Fibroblast of peridontal ligament (primary cell): ENCODE measurements at regions not wholly inside any gene's neighbourhood (a gene's known extent, or its start where the extent isn't known, plus 50 kb on each side); places are given as distances from the start of the nearest gene placed in this dataset.

Source experiments
- DNase-seq: peaks from one replicate; pipeline ENCODE4 v3.0.0-alpha.2; 2010; ENCODE audit errors: extremely low read depth

DNA sequence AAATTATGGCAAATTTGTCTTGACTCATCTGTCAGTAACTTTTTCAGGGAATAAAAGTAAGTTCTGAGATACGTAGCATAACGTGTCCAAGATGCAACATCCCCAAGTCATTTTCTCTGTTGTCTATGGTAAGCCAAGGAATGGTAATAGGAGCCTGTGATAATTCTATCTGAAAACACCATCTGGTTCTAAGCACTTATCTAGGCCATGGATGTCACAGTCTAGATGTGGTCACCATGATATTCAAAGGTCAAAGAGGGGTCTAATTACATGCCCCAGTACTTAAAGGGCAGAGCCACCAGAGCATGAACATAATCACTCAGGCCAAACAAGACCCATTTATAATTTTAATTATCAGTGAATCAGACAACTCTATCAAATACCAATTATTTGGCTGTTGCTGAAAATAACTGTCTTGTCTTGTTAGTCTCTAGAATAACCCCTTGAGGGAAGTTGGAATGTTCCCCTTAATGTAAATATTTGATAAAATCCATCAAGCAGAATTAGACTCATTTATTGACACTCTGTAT, 225.1 kb upstream of the MPPED2 start:
- DNase-seq, result no peak

DNA sequence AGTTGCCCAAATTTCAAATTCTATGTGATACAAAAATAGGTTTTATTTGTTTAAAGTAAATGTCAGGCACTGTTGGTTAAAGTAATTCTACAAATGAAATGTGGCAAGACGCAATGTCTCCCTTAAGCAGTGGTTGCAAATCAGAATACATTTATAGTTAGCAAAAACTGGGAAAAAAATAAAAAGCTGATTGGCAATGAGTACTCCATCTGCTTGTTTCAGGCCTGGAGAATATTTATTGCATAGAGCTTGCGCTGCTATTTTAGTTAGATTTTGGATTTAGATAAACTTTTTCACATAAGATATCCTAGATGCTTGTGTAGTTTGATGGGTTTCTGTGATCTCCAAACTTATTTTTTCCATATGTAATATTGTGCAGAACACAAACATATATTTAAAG, 224.0 kb upstream of the MPPED2 start:
- no peak for DNase-seq

DNA sequence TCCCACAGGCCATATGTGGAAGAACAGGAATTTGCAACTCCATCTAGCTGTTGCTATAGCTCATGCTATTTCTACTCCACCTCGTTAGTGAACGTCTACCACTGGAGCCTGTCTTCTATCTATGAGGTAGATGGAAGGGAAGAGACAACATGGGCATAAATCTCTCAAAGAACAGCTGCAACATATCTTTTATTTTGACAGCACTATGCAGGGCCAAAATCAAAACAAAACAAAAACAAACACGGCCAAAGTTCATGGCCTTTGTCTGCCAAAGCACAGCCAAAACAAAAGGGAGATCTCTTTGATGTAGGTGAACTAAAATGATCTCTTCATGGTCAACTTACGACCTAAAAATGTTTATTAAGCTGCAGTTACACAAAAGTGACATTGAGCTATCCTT, 215.2 kb upstream of the MPPED2 start:
- DNase-seq, result no peak

DNA sequence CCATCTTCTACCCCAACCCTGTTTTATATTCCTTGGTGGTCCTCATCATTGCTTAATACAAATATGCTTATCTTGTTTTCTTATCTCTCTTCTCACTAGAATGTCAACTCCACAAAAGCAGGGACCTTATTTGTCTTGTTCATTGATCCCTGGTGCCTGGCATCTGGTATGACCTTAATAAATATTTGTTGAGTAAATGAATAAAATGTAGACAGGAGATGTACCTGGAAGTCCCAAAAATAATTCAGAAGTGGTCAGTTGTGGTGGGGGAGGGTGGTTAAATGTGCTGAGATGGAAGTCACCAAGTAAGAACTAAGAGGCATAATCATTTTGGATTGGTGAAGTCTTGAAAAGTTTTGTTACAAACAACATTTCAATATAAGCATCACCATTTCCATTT, 214.8 kb upstream of the MPPED2 start:
- DNase-seq, result no peak

DNA sequence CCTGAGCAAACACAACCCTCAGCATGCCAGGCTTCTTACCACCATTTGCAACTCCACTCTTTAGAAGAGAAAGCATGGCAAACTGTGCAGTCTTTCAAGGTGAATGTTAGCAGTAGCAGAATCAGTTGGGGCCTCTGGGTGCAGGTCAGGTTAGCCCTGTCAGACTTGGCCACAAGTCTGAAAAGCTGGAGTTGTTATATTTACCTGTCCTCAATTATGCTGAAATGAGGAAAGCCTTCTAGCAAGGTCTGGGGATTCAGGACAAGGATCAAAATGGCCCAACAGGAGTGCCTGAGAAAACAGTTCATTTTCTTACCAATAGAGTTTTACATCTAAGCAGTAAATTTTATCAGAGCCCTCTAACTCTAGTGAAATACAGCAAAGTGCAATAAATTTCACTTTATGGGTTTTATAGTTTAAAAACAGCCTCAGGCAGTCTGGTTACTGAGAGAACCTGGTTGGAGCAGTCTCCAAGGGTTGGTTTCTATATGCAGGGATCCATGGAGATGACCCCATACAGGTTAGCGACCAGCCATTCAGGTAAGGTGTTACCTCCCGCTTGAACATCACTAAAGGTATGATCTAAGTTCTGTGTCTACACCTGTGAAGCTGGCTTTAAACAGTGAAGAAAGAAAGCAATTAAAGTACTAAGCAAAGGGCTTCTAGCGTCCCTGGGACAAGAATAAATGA, 212.5 kb upstream of the MPPED2 start:
- no peak for DNase-seq

DNA sequence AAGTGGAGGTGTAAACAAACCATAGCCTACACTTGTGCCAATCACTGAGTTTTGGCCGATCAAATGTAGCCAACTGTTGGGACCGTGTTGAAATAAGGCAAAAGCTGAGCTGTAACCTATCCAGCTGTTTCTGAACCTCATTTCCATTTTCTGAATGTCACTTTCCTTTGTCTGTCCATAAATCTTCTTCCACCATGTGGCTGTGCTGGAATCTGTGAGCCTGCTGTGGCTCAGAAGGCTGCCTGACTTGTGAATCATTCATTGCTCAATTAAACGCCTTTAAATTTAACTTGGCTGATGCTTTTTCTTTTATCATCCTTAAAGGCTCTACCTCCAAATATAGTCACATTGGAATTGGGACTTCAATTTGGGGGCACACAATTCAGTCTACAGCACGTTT, 203.1 kb upstream of the MPPED2 start:
- no peak for DNase-seq

DNA sequence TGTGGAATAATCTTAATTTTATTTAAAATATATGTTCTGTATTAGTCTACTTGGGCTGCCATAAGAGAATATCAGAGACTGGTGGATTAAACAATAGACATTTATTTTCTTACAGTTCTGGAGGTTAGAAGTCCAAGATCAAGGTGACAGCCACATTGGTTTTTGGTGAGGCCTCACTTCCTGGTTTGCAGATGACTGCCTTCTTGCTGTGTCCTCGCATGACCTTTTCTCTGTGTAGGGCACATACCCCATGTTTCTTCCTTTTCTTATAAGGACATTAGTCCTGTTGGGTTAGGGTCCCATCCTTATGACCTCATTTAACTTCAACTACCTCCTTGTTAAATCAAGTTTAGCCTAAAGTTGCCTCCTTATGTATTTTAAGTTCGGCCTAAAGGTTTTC, 202.7 kb upstream of the MPPED2 start:
- no peak for DNase-seq

DNA sequence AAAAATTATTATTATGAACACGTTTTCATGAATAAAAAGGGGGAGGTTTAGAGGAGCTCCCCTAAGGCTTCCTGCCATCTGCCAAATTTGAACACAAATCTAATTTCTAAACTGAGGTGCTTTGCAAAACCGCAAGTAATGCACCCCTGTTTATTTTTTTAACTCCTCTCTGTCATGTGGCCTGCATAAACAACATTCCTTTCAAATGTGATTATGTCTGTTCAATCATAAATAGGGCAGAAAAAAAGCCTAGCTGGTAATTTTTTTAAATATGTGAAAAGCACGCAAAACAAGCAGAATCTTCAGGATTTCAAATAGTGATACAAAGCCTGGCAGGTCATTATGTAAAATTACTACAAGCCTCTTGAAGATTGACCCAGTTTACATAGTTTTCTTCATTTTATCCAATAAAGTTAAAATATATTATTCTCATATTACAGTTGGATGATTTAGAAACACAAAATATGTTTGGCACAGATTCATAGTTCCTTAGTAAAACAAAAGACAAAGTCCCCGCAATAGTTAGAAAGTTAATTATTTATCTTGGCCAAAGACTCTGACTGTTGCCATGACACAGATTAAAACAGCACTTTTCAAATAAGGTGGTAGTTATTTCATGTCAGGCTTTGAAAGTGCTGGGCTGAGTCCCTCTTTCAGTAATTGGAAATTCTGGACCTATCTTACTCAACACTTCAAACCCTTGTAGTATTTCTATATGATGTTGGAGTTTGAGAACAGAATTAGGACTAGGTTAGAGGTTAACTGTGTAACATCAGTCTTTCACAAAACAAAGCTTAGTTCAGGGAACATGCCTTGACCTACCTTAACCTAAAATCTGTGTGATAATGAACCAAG, 200.3 kb upstream of the MPPED2 start:
- DNase-seq, result no peak

DNA sequence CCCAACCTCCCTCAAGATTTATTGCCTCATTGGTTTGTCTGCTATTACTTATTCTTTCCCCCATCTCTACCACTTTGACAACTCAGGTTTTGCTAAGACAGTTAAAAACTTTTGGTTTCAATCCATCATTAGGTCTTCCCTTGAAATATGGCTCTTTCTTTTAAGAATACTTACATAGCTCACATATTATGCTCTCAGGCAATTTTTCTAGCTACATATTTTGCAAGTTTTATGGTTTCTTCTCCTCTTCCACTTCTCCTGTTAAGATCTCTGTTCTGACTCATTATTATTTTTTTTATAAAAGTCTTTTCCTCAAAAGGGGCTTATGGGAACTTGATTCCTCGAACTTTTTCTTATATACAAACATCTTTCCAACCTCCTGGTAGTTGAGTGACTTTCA, 192.4 kb upstream of the MPPED2 start:
- DNase-seq, result no peak

DNA sequence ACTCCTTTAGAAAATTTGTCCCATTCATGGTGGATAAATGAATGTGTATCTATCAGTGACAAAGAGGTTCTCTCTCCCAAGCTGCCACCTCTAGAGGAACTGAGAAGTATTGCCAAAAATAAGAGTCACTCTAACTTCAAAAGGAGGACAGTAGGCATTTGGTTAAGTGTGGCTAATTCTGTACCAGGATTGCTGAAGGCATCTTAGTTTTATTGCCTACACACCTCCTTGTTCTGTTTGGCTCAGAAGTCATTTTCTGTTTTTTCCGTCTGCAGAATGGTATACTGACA, 189.0 kb upstream of the MPPED2 start:
- no peak for DNase-seq

DNA sequence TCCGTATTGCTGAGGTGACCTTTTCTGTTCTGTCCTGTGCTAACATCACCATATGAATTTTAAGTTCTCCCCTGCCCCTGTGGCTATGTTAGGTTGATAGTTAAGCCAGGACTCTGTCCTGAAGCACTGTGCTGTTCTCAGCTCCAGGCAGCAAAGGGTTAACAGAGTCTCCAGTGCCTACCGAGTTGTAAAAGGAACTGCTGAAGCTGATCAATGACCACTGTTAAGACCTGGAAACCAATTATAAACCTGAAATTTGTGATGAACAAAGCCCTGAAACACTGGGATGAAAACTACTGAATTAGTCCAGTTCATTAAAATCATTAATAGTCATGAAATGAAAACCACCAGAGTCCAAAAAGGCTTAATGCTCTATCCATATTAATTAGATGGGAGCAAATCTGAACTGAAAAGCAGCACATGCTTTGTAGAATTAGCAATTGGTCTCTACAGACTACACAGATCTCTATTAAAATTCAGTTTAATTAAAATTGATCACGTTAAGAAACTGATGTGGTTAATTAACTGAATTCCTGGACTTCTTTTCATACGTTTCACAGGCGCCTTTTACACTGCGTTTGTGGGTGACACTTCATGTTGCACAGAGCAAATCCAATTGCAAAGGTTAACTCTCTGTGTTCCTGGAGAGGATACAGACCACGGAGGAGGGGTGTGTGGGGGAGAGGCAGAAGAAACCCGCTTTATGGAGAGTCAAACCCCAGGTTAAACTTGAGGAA, 188.5 kb upstream of the MPPED2 start:
- DNase-seq, result no peak

DNA sequence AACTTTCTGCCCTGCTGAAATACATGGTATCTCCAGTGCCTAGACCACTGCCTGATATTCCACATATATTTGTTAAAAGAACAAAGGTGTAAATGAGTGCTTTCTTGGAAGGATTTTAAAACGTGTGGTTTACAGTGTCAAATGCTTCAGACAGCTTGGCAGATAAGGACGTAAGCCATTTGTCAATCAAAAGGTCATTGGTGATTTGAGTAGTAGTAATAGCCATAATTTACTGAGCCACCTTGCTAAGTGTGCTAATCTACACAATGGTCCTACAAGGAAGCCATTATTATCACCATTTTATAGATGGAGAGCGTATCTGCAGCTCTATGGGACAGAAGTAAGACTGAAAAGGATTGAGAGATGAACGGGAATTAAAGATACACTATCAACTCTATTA, 186.8 kb upstream of the MPPED2 start:
- no peak for DNase-seq

DNA sequence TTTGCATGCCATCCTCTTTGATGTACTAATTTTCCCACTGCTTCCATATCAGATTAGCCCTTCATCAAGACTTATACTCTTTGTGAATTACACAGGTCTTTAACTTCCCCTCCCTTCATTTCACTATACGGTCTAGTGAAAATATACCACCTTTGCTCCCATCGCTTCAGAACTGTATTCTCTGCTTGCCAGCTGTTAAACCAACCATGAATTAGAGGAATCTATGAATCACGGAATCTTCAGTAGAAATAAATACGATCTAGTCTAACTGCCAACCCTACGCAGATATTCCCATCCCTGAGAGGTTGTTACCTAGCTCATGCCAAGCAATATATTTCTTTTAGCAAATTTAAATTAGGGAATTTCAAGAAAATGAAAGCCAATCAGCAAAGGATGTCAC, 177.8 kb upstream of the MPPED2 start:
- DNase-seq, result no peak

DNA sequence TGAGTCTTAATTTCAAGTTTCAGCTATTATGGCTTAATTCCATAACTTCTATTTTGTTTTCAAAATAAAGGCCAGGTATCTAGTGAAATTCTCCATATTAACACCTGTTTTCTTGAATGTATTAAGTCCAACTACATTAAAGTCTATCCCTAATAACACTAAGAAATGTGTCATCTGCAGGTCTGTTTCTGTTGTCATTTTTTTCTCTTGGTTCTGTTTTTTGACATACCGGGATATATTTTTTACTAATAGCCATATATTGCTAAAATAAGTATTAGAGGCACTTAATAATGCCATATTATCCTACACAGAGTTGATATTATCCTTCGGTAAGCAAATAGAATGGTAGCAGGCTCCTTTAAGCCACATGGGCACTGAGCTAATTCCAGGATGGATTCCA, 176.0 kb upstream of the MPPED2 start:
- no peak for DNase-seq

DNA sequence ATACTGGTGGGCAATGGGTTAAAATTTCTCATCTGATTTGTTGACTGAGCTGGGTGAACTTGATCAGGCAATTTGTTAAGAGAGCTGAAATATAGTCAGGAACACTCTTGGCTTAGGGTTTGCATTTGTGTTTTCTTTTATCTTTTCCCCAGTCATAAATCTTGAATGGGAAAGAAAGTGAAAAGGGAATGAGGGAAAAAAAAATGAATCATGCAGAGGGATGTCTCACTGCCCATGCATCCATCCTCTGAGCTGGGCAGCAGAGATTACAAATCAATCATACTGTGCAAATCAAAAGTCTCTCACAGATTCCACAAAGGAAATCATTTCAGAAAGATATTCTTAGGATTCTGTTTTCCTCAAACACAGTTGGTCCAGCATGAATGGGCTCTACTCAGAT, 174.2 kb upstream of the MPPED2 start:
- no peak for DNase-seq

DNA sequence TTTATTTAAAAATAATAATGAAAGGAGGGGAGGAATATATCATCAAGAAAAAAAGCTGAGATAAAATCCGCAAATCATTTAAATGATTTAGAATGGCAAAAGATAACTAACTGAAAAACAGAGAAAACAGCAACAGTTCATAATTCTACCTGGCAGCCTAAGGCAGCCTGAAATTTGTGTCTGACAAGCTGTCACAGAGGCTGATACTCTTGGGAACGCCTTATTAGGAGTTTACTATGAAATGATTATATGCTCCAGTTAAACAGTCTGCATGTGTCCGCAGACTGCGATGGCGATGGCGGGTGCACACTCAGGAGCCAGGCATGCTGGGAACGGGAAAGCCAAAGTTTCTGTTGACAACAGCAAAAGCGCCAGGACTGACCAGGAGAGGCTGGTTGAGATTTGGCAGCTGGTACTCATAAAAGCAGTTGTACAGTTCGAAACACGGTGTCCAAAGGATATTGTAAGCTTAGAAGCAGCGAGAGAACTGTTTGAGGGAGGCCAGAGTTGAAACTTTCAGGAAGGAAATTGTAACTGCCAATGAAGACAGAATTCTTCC, 172.9 kb upstream of the MPPED2 start:
- DNase-seq, result no peak

DNA sequence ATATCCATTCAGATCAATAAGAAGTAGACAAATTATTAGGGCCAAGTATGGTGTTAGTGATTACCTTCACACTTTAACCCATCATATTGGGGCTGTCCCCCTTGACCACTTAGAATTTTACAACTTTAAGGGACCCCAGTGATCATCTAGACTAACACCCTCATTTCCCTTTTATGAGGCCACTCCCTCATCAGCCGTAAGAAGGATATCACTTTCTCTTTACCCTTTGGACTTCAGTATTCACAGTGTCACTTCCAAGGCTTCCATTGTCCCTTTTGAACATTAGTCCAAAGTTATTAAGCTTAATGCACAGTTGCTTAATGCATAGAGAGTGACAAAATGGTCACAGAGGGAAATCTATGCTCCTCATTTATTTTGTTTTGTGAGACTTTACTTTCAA, 172.4 kb upstream of the MPPED2 start:
- DNase-seq, result no peak

DNA sequence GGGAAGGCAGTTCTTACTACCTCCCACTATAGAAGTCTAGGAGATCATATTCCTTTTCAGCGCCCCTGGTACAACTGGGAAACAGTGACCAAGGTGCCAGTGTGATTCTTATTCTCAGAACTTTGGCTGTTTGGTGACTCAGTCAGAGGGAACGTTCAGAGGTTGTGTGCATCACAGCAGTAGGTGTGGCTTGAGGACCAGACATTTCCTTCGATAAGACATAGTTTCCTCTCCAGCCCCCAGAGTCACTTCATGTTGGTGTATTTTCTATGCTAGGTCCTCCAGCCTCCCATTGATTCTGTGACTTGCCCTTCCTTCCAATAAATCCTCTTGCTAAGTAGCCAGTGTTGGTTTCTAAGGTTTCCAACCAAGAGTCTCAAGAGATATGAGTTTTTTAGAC, 171.9 kb upstream of the MPPED2 start:
- no peak for DNase-seq

DNA sequence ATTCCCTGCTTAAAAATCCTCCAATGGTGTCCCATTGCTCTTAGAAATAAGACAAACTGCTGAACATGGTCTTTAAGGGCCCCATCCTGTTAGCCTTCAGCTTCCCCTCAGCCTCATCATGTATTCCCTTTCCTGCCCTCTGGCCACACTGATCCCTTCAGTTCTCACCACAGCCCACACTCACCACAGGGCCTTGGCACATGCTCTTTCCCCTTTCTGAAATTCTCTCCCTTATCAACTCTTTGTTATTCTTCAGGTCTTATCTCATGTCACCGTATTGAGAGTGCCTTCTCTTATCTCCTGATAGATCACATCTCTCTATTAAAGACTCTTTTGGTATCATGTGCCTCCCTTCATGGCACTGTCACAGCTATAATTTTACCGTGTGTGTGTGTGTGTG, 167.8 kb upstream of the MPPED2 start:
- DNase-seq, result no peak

DNA sequence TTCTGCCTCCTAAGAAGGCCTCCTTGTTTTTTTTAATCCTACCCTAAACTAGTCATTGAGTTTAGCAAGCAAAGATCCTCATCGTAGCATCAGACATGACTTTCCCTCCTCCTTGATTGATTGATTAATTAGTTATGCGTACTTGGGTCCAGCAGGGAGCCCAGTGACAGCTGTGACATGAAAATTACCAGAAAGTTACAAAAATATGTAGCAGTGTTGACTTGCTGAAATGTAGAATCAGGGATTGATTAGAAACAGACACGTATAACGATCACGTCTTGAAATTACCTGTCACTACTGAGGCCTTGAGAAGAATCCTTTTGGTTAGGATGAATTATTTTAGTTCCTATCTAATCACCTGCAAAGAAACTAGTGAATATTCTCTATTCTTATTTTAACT, 167.4 kb upstream of the MPPED2 start:
- DNase-seq, result no peak

DNA sequence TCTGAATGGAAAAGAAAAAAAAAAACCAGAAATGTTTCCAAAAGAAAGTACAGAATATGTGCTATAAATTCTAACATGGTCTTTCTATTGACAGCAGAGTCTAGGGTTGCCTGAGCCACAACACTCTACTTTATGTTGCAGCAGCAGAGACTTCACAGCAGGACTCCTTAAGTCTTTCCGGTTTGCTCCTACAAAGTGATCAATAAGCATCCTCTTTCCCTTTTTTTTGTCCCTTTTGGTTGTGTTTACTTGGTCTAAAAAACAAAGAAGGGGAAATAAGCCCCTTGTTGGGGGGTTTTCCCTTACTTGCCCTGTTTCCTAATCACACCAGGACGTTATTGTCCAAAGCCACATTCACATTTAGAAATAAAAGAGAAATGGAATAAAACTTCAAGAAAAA, 163.1 kb upstream of the MPPED2 start:
- DNase-seq, result no peak

DNA sequence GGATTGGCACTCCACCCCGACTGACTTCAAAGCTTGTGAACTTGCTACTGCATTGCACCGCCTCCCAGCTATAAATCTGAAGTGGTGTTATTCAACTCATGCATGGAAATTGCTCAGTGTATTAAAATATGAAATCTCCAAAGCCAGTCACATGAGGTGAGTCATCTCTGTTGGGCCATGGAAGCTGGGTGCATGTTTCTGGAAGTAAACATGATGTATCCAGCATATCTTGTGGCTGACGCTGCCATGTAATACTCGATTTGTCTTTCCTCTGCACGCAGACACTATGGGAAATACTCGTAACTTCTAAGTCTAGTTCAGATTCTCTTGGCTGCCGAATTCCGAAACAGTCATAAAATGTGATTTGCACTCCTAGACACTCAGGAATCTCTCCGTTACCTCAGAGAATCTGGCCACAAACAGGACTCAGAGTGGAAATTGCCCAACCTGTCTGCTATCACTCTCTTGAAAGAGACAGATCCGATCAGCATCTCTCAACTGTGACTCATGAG, 154.9 kb upstream of the MPPED2 start:
- no peak for DNase-seq
